ENCODE measurements at regions not wholly inside any gene's neighbourhood (a gene's known extent, or its start where the extent isn't known, plus 50 kb on each side); places are given as distances from the start of the nearest gene placed in this dataset.

DNA sequence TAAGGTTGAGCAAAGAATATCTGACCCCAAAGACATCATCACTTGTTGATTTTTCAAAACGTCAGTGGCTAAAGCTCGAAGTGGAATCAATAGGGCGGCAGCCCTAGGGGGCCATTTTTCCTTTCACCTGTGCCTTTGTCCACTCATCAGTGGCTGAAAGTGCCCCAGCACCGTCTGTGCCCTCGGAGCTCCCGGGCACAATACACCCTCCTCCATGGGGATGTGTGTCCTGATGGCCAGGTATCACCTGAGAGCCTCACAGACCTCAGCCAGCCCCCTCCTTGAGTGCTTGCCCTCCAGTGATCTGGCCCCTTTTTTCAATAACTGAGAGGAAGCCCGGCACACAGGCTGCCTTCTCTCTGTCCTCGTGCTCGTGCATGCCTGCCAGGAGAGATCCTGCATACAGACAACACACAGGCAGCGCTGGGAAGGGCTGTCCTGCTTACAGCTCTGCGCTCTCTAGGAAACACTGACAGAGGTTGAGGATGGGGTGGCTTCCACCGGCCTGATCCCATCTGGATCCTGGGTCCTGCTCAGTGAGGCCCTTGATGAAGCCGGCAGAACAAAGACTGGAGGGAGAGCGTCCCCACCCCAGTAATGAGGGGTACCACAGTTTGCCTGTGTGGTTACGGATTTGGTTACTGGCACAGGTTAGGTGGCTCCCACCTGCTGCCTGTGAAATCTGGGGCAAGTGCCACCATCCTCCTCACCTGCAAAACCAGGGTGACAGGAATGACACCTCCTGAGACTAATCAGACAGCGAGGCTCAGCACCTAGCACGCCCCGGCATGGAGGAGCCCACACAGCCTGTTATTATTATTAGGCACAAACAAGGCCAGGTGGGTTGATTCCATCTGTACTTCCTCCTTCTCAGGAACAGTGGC, 197.5 kb upstream of the RAB6C start:
- DNase-seq (ENCODE audit: extremely low spot score) = no peak
- Histone ChIP-seq H3K4me1 (ENCODE audit: insufficient read depth) (no peaks in the 10 kb centered on the region), H3K27ac (ENCODE audit: low read depth) (no peak overlapping the region), H3K36me3 (ENCODE audit: insufficient read depth) (no peaks in the 10 kb centered on the region), H3K4me3 (ENCODE audit: low read depth, low read length) (no peak overlapping the region)
- 61% methylated on average over 18 of the region's 18 CpGs for WGBS

DNA sequence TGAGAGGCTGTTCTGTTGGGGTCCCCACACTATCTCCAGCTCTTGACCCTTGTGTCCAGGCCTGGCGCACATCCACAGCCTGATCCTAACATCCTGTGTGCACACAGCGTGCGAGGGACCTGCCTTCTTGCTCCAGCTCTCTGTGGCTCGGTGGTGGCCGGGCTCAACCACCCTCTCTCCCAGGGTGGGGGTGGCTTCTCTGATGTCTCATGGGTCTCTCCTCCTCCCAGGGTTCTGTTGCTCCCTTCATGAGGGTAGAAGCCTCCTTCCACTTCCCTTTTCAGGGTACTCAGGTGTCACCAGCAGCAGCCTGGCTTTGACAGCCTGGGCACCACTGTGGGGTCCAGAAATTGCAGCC, 196.9 kb upstream of the RAB6C start:
- no peak for DNase-seq (ENCODE audit: extremely low spot score)
- H3K36me3 ChIP-seq (ENCODE audit: insufficient read depth) = no peaks in the 10 kb centered on the region
- no peaks in the 10 kb centered on the region for H3K4me1 ChIP-seq (ENCODE audit: insufficient read depth)
- H3K27ac ChIP-seq (ENCODE audit: low read depth) = no peak overlapping the region
- no peak overlapping the region for H3K4me3 ChIP-seq (ENCODE audit: low read depth, low read length)
- WGBS = 81% methylated on average over 5 of the region's 5 CpGs

DNA sequence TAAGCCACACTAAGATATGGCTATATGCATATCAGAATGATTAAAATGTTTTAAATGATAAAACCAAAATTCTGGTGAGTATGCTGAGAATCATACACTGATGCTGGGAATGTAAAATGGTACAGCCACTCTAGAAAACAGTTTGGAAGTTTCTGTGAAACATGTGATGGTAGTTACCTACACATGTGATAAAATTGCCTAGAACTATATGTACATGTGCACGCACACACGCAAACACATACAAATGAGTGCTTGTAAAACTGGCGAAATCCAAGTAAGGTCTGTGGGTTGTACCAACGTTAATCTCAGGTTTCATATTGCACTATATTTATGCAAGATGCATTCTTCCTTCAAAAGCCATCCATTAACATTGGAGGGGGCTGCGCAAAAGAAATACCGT, 195.0 kb upstream of the RAB6C start:
- Histone ChIP-seq H3K4me3 (ENCODE audit: low read depth, low read length) (no peak overlapping the region), H3K4me1 (ENCODE audit: insufficient read depth) (no peaks in the 10 kb centered on the region), H3K36me3 (ENCODE audit: insufficient read depth) (no peaks in the 10 kb centered on the region), H3K27ac (ENCODE audit: low read depth) (no peak overlapping the region)
- WGBS = 92% methylated on average over 6 of the region's 6 CpGs
- DNase-seq (ENCODE audit: extremely low spot score) = no peak

DNA sequence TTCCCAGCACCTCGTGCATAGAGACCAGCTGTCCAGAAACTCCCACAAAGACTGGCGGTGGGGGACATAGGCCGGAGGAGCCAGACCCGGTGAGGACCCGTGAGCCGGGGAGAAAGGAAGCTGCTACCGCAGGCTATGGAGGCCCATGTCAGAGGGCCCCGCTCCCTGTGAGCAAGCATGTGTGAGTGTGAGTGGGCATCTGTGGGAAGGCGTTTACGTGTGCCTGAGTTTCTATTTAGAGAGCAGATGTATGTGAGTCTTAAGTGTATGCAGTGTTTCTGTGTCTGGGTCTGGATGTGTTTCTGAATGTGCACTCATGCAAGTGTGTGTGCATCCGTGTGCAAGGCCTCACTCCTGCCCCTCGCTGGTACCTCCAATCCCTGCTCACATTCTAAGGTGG, 187.8 kb upstream of the RAB6C start:
- DNase-seq (ENCODE audit: extremely low spot score) = no peak

DNA sequence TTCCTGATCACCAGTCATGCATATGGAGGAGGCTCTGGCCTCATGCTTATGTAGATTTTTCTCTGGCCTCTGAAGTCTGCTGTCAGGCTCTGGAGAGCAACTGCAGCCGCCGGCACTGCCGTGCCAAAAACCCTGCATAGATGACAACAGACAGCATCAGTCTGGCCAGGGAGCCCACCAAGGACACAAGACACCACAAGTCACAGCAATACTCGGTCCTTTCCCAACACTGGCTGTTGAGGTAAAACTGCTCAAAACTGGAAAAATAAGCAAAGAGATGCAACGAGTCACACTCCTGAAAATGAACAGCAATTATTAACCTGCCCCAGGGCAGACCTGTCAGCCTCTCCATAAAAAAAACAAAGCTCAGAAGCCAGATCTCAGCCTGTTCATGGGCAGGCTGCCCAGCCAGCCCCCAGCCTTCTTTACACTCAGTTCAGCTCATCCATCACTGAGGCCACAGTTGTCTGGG, 186.0 kb upstream of the RAB6C start:
- Histone ChIP-seq H3K36me3 (ENCODE audit: insufficient read depth) (no peaks in the 10 kb centered on the region), H3K4me1 (ENCODE audit: insufficient read depth) (no peaks in the 10 kb centered on the region), H3K4me3 (ENCODE audit: low read depth, low read length) (no peak overlapping the region), H3K27ac (ENCODE audit: low read depth) (no peak overlapping the region)
- DNase-seq (ENCODE audit: extremely low spot score) = no peak
- 45% methylated on average over 5 of the region's 5 CpGs for WGBS

More for the DNA sequence above, 187.8 kb upstream of the RAB6C start:
- Histone ChIP-seq H3K4me1 (ENCODE audit: insufficient read depth) (no peaks in the 10 kb centered on the region), H3K4me3 (ENCODE audit: low read depth, low read length) (no peak overlapping the region), H3K27ac (ENCODE audit: low read depth) (no peak overlapping the region), H3K36me3 (ENCODE audit: insufficient read depth) (no peaks in the 10 kb centered on the region)
- WGBS = 89% methylated on average over 12 of the region's 12 CpGs

DNA sequence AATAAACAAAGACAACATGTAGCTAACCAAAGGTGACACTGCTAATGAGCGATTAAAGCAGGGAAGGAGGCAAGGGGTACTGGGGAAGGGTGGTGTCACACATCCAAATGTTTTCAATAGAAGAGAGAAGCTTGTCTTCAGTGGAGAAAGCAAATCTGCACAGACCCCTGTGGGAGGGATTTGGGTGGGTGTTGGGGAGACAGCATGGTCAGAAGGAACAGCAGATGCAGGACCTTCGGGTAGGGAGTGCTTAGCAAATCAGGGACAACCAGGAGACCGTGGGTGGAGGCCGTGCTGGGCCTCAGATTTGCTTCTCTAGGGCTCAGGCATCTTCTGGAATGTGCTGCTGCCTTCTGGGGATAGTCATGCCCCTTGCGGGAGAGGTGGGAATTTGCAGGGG, 185.3 kb upstream of the RAB6C start:
- Histone ChIP-seq H3K27ac (ENCODE audit: low read depth) (no peak overlapping the region), H3K36me3 (ENCODE audit: insufficient read depth) (no peaks in the 10 kb centered on the region), H3K4me3 (ENCODE audit: low read depth, low read length) (no peak overlapping the region), H3K4me1 (ENCODE audit: insufficient read depth) (no peaks in the 10 kb centered on the region)
- 68% methylated on average over 5 of the region's 5 CpGs for WGBS
- no peak for DNase-seq (ENCODE audit: extremely low spot score)

DNA sequence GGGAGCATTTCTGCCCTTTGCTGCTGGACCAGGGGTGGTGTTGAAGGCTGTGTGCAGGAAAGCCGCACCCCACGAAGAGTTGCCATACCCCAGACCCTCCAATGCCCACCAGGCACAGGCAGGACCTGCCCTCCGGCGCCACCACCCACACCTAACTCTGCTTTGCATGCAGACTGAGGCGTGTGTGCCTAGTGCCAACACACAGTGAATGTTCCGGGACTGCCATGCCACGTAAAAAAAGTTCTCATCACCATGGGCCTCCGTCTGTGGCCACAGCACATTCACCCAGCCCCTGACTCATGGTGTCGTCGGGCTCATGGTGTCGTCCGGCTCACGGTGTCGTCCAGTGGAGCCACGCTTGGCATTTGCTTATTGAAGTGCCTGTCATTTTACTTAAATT, 184.9 kb upstream of the RAB6C start:
- WGBS = 90% methylated on average over 15 of the region's 15 CpGs
- H3K4me1 ChIP-seq (ENCODE audit: insufficient read depth) = no peaks in the 10 kb centered on the region
- H3K27ac ChIP-seq (ENCODE audit: low read depth) = no peak overlapping the region
- no peak for DNase-seq (ENCODE audit: extremely low spot score)
- H3K36me3 ChIP-seq (ENCODE audit: insufficient read depth) = no peaks in the 10 kb centered on the region
- no peak overlapping the region for H3K4me3 ChIP-seq (ENCODE audit: low read depth, low read length)

DNA sequence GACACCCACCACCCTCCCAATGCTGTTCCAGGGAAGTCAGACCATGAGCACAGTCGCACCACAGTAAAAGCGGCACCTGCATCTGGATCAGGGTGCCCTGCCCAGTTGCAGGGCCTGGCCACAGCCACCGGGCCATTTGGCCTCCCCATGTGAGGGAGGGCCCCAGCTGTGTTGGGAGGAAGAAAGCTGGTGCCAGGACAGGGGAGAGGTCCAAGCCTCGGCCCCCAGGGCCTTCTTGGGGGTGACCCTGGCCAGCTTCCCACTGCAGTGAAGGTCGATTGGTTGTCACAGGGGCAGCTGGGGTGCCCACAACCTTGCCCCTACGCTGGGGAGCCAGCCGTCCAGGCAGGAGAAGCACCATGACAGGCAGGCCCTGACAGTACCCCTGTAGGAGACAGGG, 183.2 kb upstream of the RAB6C start:
- WGBS = 71% methylated on average over 7 of the region's 7 CpGs
- no peaks in the 10 kb centered on the region for H3K36me3 ChIP-seq (ENCODE audit: insufficient read depth)
- no peak for DNase-seq (ENCODE audit: extremely low spot score)

DNA sequence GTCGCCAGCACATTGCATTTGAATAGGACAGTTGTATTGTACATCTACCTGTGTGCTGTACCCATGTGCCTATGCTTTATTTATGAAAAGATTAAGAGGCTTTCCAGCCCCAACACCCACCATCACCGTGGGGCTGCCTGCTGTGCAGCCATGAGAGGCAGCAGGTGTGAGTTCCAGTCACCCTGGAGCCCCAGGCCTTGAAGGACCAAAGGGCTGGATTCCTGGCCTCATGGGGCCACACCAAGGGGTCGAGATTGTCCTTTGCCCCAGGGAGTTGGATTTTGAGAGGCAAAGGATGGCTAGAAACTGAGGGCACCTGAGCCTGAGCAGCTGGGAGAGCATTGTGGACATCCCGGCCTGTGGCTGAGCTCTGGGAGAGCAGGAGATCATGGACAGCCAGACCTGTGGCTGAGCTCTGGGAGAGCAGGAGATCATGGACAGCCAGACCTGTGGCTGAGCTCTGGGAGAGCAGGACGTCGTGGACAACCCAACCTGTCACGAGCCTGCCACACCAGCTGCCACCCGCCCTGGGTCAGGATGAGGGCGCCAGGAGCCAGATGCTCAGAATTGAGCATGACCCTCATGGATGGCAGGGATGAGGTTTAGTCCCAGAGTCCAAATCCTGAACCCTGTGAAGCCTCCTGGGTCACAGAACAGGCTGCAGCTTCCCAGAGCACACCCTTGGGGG, 182.5 kb upstream of the RAB6C start:
- no peak for DNase-seq (ENCODE audit: extremely low spot score)
- no peaks in the 10 kb centered on the region for H3K4me1 ChIP-seq (ENCODE audit: insufficient read depth)
- WGBS = 85% methylated on average over 9 of the region's 9 CpGs
- no peak overlapping the region for H3K27ac ChIP-seq (ENCODE audit: low read depth)
- H3K4me3 ChIP-seq (ENCODE audit: low read depth, low read length) = no peak overlapping the region
- H3K36me3 ChIP-seq (ENCODE audit: insufficient read depth) = no peaks in the 10 kb centered on the region

More for the DNA sequence above, 183.2 kb upstream of the RAB6C start:
- no peak overlapping the region for H3K27ac ChIP-seq (ENCODE audit: low read depth)
- H3K4me3 ChIP-seq (ENCODE audit: low read depth, low read length) = no peak overlapping the region
- no peaks in the 10 kb centered on the region for H3K4me1 ChIP-seq (ENCODE audit: insufficient read depth)

DNA sequence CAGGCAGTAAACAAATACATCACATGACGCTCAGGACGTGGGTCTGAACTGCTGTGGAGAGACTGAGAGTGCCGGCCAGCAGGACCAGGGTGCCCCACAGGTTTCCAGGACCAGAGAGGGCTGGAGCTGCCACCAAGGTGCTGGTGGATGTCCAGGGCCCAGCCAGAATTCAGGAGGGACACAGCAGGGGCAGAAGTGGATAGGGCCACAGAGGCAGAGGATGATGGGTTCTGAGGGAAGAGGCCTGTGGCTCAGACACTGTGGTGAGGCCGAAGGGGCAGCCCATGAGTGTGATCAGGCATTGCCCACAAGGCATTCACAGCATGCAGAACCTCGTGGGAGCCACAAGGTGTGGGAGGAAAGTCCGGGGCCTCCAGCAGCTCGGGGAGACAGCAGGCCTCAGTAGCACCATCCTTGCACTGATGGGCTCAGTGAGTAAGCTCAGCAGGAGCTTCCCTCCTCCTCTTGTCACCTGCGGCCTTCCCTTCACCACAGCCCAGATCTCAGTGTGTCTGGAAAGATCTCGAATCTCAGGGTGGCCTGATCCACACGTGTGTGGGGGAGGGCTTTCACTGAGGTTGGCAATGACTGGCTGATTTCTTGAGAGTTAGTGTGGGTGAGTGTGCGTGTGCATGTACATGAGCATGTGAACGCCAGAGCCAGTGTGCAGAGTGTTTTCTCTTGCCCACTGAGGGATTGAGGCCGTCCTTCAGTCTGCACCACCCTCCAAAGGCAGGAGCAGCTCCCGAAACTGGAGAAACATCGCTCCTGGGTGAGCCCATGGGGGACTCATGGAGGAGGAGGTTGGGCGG, 181.8 kb upstream of the RAB6C start:
- Histone ChIP-seq H3K4me3 (ENCODE audit: low read depth, low read length) (no peak overlapping the region), H3K36me3 (ENCODE audit: insufficient read depth) (no peaks in the 10 kb centered on the region), H3K4me1 (ENCODE audit: insufficient read depth) (no peaks in the 10 kb centered on the region), H3K27ac (ENCODE audit: low read depth) (no peak overlapping the region)
- 84% methylated on average over 16 of the region's 16 CpGs for WGBS
- DNase-seq (ENCODE audit: extremely low spot score) = no peak

DNA sequence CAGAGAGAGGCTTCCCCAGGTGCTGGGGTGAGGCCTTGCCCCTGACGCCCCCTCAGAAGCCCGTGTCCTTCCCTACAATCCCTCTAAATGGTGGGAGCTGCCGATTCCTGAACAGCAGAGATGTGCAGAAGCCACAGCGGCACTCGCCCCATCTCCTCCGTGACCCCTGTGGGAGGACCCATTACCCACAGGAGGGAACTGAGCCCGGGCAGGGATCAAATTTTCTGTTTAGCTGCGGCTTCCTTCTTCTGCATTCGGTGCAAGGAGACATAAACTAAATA, 181.2 kb upstream of the RAB6C start:
- DNase-seq (ENCODE audit: extremely low spot score) = no peak
- Histone ChIP-seq H3K27ac (ENCODE audit: low read depth) (no peak overlapping the region), H3K36me3 (ENCODE audit: insufficient read depth) (no peaks in the 10 kb centered on the region), H3K4me3 (ENCODE audit: low read depth, low read length) (no peak overlapping the region), H3K4me1 (ENCODE audit: insufficient read depth) (no peaks in the 10 kb centered on the region)
- 90% methylated on average over 9 of the region's 9 CpGs for WGBS

DNA sequence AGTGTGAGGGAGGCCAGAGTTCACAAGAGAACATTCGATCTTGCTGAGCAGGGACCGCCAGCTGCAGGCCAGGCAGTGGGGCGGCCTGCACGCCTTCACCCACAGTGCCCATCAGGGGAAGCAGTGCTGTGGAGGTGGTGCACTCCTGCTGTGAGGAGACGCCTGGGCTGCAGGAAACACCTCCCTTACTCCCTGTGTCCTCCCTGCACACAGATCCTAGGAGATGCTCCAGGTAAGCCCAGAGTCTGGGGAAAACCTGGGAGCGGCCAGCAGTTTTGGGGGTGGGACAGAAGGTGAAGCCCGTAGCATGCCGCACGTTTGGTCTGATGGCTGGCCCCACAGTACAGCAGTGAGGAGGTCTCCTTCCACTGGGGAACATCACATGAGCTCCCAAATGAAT, 180.8 kb upstream of the RAB6C start:
- 90% methylated on average over 9 of the region's 9 CpGs for WGBS
- DNase-seq (ENCODE audit: extremely low spot score) = no peak
- Histone ChIP-seq H3K4me1 (ENCODE audit: insufficient read depth) (no peaks in the 10 kb centered on the region), H3K36me3 (ENCODE audit: insufficient read depth) (no peaks in the 10 kb centered on the region), H3K4me3 (ENCODE audit: low read depth, low read length) (no peak overlapping the region), H3K27ac (ENCODE audit: low read depth) (no peak overlapping the region)

DNA sequence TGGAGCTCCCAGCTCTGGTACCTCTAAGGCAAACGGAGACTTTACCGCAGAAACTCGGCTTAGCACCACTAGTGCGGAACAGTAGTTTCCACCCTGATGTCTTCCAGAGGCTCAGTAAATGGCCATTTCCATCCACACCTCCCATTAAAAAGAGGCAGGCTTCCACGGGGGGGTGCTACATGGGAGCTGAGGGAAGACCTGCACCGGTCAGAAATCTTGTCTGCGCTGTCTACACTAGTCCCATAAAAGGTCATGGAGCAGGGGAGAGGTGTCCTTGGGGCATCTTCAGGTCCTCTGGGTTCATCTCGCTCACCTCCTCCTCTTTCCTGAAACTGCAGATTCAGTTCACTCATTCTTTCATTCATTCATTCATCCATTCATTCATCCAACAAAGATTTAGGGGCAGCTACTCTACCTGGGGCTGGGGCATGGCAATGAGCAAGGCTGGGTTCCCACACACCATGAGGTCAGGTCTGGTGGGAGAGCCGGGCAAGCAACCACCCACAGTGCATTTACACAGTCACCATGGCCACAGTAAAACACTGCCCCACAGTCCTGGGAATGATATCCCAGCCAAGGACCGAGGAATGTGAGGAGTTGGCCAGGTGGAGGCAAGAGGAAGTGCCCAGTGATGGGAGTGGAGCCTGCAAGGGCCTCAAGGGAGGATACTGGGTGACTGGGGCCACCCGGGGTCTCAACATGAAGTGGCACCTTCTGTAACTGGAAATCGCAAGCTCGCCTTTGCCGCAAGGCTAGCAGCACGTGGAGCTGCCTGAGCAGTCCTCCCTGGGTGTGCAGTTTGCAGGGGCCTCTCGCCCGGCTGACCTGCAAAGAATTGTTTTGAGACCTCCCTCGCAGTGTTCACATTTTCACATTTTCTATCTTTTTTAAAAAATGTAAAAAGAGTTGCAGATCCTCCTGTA, 180.2 kb upstream of the RAB6C start:
- no peak for DNase-seq (ENCODE audit: extremely low spot score)
- 92% methylated on average over 18 of the region's 18 CpGs for WGBS
- Histone ChIP-seq H3K4me1 (ENCODE audit: insufficient read depth) (no peaks in the 10 kb centered on the region), H3K4me3 (ENCODE audit: low read depth, low read length) (no peak overlapping the region), H3K36me3 (ENCODE audit: insufficient read depth) (no peaks in the 10 kb centered on the region), H3K27ac (ENCODE audit: low read depth) (no peak overlapping the region)

Data from urinary bladder (tissue), 3 donors.